Fibroblast of pulmonary artery (primary cell): ENCODE measurements at regions not wholly inside any gene's neighbourhood (a gene's known extent, or its start where the extent isn't known, plus 50 kb on each side); places are given as distances from the start of the nearest gene placed in this dataset.

Experiments
- DNase-seq: peaks from one replicate; pipeline ENCODE4 v3.0.0-alpha.2; 2010; ENCODE audit warnings: low read depth
- H3K4me3 ChIP-seq: replicated peaks from 2 replicates; pipeline ENCODE4 v1.5.1; 2011; ENCODE audit warnings: low read depth, mild to moderate bottlenecking, control low read depth, low read length, moderate library complexity
- TF ChIP-seq, protein P1 (sequence below): IDR thresholded peaks from 2 replicates; pipeline ENCODE4 v1.5.1; 2011; ENCODE audit warnings: mild to moderate bottlenecking, control low read depth, low read length, inconsistent platforms; ENCODE audit errors: missing control alignments

DNA sequence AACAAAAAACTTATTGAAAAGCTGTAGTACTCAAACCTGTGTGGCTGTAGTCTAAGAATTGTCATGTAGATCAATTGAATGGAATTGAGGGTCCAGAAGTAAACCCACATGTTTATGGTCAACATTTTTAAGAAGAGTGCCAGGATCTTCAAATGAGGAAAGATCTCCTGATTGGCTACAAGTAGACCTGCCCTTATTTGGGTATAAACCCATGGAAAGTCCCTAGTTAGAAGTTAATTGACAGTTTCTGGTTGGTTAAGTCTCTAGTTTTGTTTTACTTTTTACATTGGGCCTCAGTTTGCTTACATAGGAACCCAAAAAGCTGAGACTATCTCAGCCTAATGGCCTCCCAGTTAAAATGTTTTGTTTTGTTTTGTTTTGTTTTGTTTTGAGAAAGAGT, 91.9 kb upstream of the RESF1 start:
- TF ChIP-seq, protein P1, sequence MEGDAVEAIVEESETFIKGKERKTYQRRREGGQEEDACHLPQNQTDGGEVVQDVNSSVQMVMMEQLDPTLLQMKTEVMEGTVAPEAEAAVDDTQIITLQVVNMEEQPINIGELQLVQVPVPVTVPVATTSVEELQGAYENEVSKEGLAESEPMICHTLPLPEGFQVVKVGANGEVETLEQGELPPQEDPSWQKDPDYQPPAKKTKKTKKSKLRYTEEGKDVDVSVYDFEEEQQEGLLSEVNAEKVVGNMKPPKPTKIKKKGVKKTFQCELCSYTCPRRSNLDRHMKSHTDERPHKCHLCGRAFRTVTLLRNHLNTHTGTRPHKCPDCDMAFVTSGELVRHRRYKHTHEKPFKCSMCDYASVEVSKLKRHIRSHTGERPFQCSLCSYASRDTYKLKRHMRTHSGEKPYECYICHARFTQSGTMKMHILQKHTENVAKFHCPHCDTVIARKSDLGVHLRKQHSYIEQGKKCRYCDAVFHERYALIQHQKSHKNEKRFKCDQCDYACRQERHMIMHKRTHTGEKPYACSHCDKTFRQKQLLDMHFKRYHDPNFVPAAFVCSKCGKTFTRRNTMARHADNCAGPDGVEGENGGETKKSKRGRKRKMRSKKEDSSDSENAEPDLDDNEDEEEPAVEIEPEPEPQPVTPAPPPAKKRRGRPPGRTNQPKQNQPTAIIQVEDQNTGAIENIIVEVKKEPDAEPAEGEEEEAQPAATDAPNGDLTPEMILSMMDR, result no peak
- no peak overlapping the region for H3K4me3 ChIP-seq
- no peak for DNase-seq

DNA sequence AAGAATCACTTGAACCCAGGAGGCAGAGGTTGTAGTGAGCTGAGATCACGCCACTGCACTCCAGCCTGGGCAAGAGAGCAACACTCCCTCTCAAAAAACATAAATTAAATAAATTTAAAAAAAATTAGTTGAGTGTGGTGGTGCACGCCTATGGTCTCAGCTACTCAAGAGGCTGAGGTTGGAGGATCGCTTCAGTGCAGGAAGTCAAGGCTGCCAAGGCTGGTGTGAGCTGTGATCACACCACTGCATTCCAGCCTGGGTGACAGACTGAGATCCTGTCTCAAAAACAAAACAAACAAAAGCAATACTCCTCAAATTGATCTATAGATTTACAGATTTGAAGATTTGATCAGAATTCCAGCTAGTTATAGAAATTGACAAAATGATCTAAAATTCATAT, 92.7 kb upstream of the RESF1 start:
- TF ChIP-seq, protein P1, result no peak
- H3K4me3 ChIP-seq, result no peak overlapping the region
- no peak for DNase-seq

DNA sequence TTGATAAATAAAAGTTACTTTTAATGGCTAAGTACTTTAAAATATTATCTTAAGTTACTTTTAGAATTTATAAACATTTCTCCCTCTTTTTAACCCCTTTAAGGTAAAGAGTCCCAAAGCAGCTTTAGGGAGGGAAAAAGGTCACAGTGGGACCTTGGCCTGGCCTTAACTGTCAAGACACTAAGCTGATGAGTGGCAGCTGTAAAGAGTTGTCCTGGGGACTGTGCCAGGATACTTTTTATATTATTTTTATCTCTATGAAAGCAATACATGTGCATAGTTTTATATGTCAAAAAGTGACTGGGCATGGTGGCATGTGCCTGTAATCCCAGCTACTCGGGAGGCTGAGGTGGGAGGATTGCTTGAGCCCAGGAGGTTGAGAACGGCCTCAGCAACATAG, 94.2 kb upstream of the RESF1 start:
- DNase-seq, result no peak
- H3K4me3 ChIP-seq, result no peak overlapping the region
- TF ChIP-seq, protein P1, result no peak

DNA sequence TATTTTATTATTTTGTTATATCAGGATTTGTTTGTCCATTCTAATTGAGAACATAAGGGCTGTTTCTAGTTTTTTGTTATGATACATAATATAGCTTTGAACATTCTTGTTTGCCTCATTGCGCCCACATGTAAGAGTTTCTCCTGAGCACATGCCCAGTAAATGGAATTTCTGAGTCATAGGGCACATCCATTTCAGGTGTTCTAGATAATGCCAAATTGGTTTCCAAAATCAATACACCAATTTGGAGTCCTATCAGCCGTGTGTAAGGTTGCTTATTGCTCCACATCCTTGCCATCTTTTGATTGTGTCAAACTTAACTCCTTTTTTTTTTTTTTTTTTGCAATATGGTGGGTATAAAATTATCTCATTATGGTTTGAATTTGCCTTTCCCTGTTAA, 97.9 kb upstream of the RESF1 start:
- H3K4me3 ChIP-seq, result no peak overlapping the region
- DNase-seq, result no peak
- TF ChIP-seq, protein P1, result no peak

DNA sequence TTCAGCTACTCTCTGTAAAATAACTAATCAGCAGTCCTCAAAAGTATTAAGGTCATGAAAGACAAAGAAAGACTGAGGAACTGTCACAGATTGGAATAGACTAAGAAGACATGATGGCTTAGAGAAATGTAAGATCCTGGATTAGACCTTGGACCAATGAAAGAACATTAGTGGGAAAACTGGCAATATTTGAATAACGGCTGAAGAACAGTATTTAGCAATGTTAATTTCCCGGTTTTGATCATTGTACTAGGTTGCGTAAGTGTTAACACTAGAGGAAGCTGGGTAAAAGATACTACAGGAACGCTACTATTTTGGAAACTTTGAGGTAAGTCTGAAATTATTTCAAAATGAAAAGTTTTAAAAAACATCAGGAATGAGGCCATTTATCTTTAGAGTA, 98.8 kb upstream of the RESF1 start:
- no peak overlapping the region for H3K4me3 ChIP-seq
- TF ChIP-seq, protein P1, result no peak
- DNase-seq, result no peak

DNA sequence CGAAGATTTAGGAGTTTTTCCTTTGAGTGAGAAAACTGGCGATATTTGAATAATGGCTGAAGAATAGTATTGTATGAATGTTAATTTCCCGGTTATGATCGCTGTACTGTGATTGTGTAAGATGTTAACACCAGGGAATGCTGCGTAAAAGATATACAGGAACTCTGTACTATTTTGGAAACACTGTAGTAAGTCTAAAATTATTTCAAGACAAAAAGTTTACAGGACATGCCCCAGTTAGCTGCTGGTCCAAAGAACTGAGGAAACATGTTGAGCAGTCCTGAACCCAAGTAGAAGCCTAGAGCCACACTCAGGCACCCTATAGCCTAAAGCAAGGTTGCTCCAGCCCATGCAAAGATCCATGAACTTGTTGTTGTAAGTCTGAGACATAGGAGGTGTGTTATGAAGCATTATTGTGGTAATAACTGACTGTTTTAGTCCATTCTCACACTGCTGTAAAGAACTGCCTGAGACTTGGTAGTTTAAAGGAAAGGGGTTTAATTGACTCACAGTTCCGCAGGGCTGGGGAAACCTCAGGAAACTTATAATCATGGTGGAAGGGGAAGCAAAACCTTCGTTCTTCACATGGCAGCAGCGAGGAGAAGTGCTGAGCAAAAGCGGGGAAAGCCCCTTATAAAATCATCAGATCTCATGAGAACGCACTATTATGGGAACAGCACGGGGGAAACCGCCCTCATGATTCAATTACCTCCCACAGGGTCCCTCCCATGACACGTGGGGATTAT, 99.8 kb upstream of the RESF1 start:
- no peak overlapping the region for H3K4me3 ChIP-seq
- TF ChIP-seq, protein P1, result no peak
- DNase-seq, result no peak

DNA sequence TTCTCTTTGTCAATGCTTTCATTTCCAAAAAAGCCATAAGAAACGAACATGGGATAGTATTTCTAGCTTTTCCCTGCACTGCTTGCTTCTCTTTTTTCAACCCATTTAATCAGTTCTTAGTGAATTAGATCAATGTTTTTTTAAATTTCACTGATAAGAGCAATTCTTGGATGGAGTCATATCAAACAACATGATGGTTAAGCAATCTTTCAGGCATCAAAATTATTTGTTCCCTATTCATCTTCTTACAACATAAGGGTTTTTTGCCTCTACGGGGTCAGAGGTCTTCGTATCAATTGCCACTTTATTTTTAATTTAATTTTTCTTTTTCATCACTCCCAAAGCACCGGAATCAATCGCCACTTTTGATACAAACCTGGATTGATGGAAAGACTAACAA, 103.8 kb upstream of the RESF1 start:
- TF ChIP-seq, protein P1, result no peak
- no peak for DNase-seq
- no peak overlapping the region for H3K4me3 ChIP-seq
